CD4-positive, alpha-beta T cell treated with Interleukin-15 for 1 hour (primary cell): ENCODE measurements at regions not wholly inside any gene's neighbourhood (a gene's known extent, or its start where the extent isn't known, plus 50 kb on each side); places are given as distances from the start of the nearest gene placed in this dataset.
"Not testable (repeated sequence)": the region's sequence is repeated elsewhere in the genome, so short reads cannot be mapped to it uniquely, and the experiment has no call there.

Experiments used
- DNase-seq: peaks from one replicate; pipeline ENCODE4 v3.0.0-alpha.2; 2020

- no peak for DNase-seq
These were observed 163.2 kb upstream of the OLIG3 start for GRCh38 chr6:137657351-137657911.

GRCh38 chr6:137658287-137658686 lies 164.1 kb upstream of the OLIG3 start:
- DNase-seq: no peak

- no peak for DNase-seq
These were observed 165.7 kb upstream of the OLIG3 start for GRCh38 chr6:137659871-137660270.

GRCh38 chr6:137660296-137660731 lies 166.1 kb upstream of the OLIG3 start:
- no peak for DNase-seq

GRCh38 chr6:137661601-137662000 lies 167.4 kb upstream of the OLIG3 start:
- DNase-seq: peak; percentile 25

GRCh38 chr6:137664183-137664582 lies 170.0 kb upstream of the OLIG3 start:
- DNase-seq: no peak

GRCh38 chr6:137665342-137665934 lies 171.2 kb upstream of the OLIG3 start:
- DNase-seq: no peak

- no peak for DNase-seq
These were observed 172.1 kb upstream of the OLIG3 start for GRCh38 chr6:137666202-137666774.

GRCh38 chr6:137673603-137674002 lies 179.4 kb upstream of the OLIG3 start:
- no peak for DNase-seq

GRCh38 chr6:137676888-137677287 lies 182.7 kb upstream of the OLIG3 start:
- DNase-seq: no peak

- DNase-seq: peak; percentile 33
These were observed 183.5 kb upstream of the OLIG3 start for GRCh38 chr6:137677709-137678108.

- DNase-seq: no peak
These were observed 184.3 kb upstream of the OLIG3 start for GRCh38 chr6:137678451-137678850.

- DNase-seq: no peak
These were observed 186.2 kb upstream of the TNFAIP3 start for GRCh38 chr6:137680705-137681346.

- no peak for DNase-seq
These were observed 185.5 kb upstream of the TNFAIP3 start for GRCh38 chr6:137681445-137682009.

- not testable (repeated sequence) for DNase-seq
These were observed 184.4 kb upstream of the TNFAIP3 start for GRCh38 chr6:137682658-137683057.

- DNase-seq: no peak
These were observed 183.1 kb upstream of the TNFAIP3 start for GRCh38 chr6:137683916-137684315.

- DNase-seq: no peak
These were observed 181.2 kb upstream of the TNFAIP3 start for GRCh38 chr6:137685798-137686375.

- no peak for DNase-seq
These were observed 179.2 kb upstream of the TNFAIP3 start for GRCh38 chr6:137687818-137688217.

GRCh38 chr6:137688230-137688971 lies 178.7 kb upstream of the TNFAIP3 start:
- DNase-seq: no peak

GRCh38 chr6:137689377-137689776 lies 177.7 kb upstream of the TNFAIP3 start:
- DNase-seq: no peak

GRCh38 chr6:137690034-137690433 lies 177.0 kb upstream of the TNFAIP3 start:
- no peak for DNase-seq

GRCh38 chr6:137690721-137691120 lies 176.3 kb upstream of the TNFAIP3 start:
- no peak for DNase-seq

- no peak for DNase-seq
These were observed 174.8 kb upstream of the TNFAIP3 start for GRCh38 chr6:137692308-137692707.
